Kidney (tissue), 13 donors: ENCODE measurements at regions not wholly inside any gene's neighbourhood (a gene's known extent, or its start where the extent isn't known, plus 50 kb on each side); places are given as distances from the start of the nearest gene placed in this dataset.

Source experiments
- DNase-seq, 5 donors: peaks; one replicate each; pipeline ENCODE4 v3.0.0-alpha.2; 2013 to 2020
- FAIRE-seq: peaks from 2 replicates; lab custom pipeline; 2012; peaks lifted over from hg19 to GRCh38; lab: Jason Lieb, UNC
- H3K27ac ChIP-seq, 2 donors: one replicate each; pipeline ENCODE4 v1.7.0; 2013; ENCODE audit warnings: low read depth in 2 of 2, low read length in 2 of 2, inconsistent platforms in 1 of 2
- H3K27me3 ChIP-seq: one replicate; pipeline ENCODE4 v1.7.1; 2013; ENCODE audit warnings: low read length, inconsistent platforms; ENCODE audit not compliant: control insufficient read depth, insufficient read depth
- H3K36me3 ChIP-seq, 3 donors: one replicate each; pipeline versions ENCODE4 v1.7.0 to v1.7.1; 2013; ENCODE audit warnings: low read length in 3 of 3, control low read depth in 1 of 3, inconsistent platforms in 1 of 3; ENCODE audit not compliant: insufficient read depth in 3 of 3, control insufficient read depth in 2 of 3
- H3K4me1 ChIP-seq, 3 donors: one replicate each; pipeline versions ENCODE4 v1.7.0 to v1.7.1; 2013; ENCODE audit warnings: low read length in 3 of 3, inconsistent platforms in 1 of 3, low read depth in 1 of 3; ENCODE audit not compliant: control insufficient read depth in 2 of 3, insufficient read depth in 2 of 3
- H3K4me3 ChIP-seq, 3 donors: one replicate each; pipeline versions ENCODE4 v1.7.0 to v1.8.1; 2013; ENCODE audit warnings: low read length in 3 of 3, control low read depth in 1 of 3, inconsistent platforms in 1 of 3
- H3K9ac ChIP-seq, 3 donors: one replicate each; pipeline versions ENCODE4 v1.7.0 to v1.7.1; 2013; ENCODE audit warnings: low read length in 3 of 3, control low read depth in 1 of 3, inconsistent platforms in 1 of 3
- H3K9me3 ChIP-seq, 3 donors: one replicate each; pipeline versions ENCODE4 v1.7.0 to v1.7.1; 2013; ENCODE audit warnings: low read length in 3 of 3, control low read depth in 1 of 3, inconsistent platforms in 1 of 3; ENCODE audit not compliant: control insufficient read depth in 2 of 3, insufficient read depth in 1 of 3
- CTCF ChIP-seq: IDR thresholded peaks from 3 replicates; pipeline ENCODE4 v1.5.1; 2012; ENCODE audit warnings: mild to moderate bottlenecking, moderate library complexity, borderline replicate concordance; ENCODE audit not compliant: insufficient read depth; ENCODE audit errors: extremely low read depth
- intact Hi-C: fragments of 100-400 bp; cut with DNase I; formaldehyde crosslinking; loops from one replicate; pipeline ENCODE4 v1.11.1; 2022
- donor health status: control.
- donor health status: control.
- donor health status: control.
- donor health status: control.
- donor health status: control.
- donor health status: DM: yes; HTN: yes; CAD: no.
- donor health status: Normal renal cell carcinoma (clear cell type).

- intact Hi-C loops, result no loop called here
These were observed 70.3 kb upstream of the ASTN2 start for GRCh38 chr9:117485176-117485575.

GRCh38 chr9:117480729-117481128 lies 65.9 kb upstream of the ASTN2 start:
- no peak for DNase-seq
- Histone ChIP-seq H3K9ac (no peak overlapping the region), H3K9me3 (no peaks in the 10 kb centered on the region), H3K4me3 (no peak overlapping the region), H3K27ac (no peak overlapping the region), H3K27me3 (no peaks in the 10 kb centered on the region), H3K36me3 (no peaks in the 10 kb centered on the region), H3K4me1 (no peaks in the 10 kb centered on the region)
- intact Hi-C loops, result no loop called here
- no peak for TF ChIP-seq CTCF
- FAIRE-seq, result no peak

More at GRCh38 chr9:117485176-117485575, 70.3 kb upstream of the ASTN2 start:
- Histone ChIP-seq H3K4me1 (no peaks in the 10 kb centered on the region), H3K9ac (no peak overlapping the region), H3K4me3 (no peak overlapping the region), H3K9me3 (no peaks in the 10 kb centered on the region), H3K27ac (no peak overlapping the region), H3K36me3 (no peaks in the 10 kb centered on the region), H3K27me3 (no peaks in the 10 kb centered on the region)
- TF ChIP-seq CTCF, result no peak
- FAIRE-seq (no peak), DNase-seq (no peak)

GRCh38 chr9:117480253-117480652 lies 65.4 kb upstream of the ASTN2 start:
- no peak for TF ChIP-seq CTCF
- no peak overlapping the region for H3K27ac ChIP-seq
- no peaks in the 10 kb centered on the region for H3K4me1 ChIP-seq
- FAIRE-seq (no peak), DNase-seq (no peak)
- H3K9me3 ChIP-seq, result no peaks in the 10 kb centered on the region
- H3K27me3 ChIP-seq, result no peaks in the 10 kb centered on the region
- no peak overlapping the region for H3K9ac ChIP-seq
- no peaks in the 10 kb centered on the region for H3K36me3 ChIP-seq
- no peak overlapping the region for H3K4me3 ChIP-seq
- intact Hi-C loops, result no loop called here

GRCh38 chr9:117473293-117473692 lies 58.4 kb upstream of the ASTN2 start:
- DNase-seq, result no peak
- Histone ChIP-seq H3K4me1 (no peaks in the 10 kb centered on the region), H3K27ac (no peak overlapping the region), H3K4me3 (no peak overlapping the region), H3K27me3 (no peaks in the 10 kb centered on the region), H3K9me3 (no peaks in the 10 kb centered on the region), H3K36me3 (no peaks in the 10 kb centered on the region), H3K9ac (no peak overlapping the region)
- intact Hi-C loops, result no loop called here
- no peak for FAIRE-seq
- no peak for TF ChIP-seq CTCF
